K562 (cell line): ENCODE measurements at regions not wholly inside any gene's neighbourhood (a gene's known extent, or its start where the extent isn't known, plus 50 kb on each side); places are given as distances from the start of the nearest gene placed in this dataset.

Experiments used
- ATAC-seq: fragments of 200-7000 bp; cut with Tn5 transposase; 3 replicates; pipeline ENCODE4 v1.9.1; 2020; ENCODE audit warnings: moderate library complexity
- BruUV-seq: library from RNA; stranded (reverse); fragments of 400-500 nt; replicated peaks from 2 replicates; lab custom pipeline; 2021; lab: Mats Ljungman, UMichigan
- CTCF ChIA-PET: fragments of 300-600 bp; formaldehyde crosslinking; extraction: SDS; loops from one replicate; lab custom pipeline; 2021; ENCODE audit warnings: low intra/inter-chr PET ratio; lab: Yijun Ruan, JAX
- POLR2A ChIA-PET: fragments of 300-600, 350-650 bp; sonication (Branson Sonifier 250); formaldehyde crosslinking; extraction: SDS; loops from one replicate; lab custom pipeline; 2021; ENCODE audit warnings: antibody characterized with exemption, inconsistent platforms; lab: Yijun Ruan, JAX
- DNase-seq, 4 experiments: peaks; one replicate each; pipeline versions ENCODE4 v3.0.0 to v3.0.0-alpha.2; 2011 to 2018; ENCODE audit warnings: low spot score in 3 of 4, mixed read lengths in 3 of 4; ENCODE audit errors: extremely low read depth in 1 of 4
- FAIRE-seq: peaks from 2 replicates; lab custom pipeline; 2011; peaks lifted over from hg19 to GRCh38; lab: Jason Lieb, UNC
- H2AFZ ChIP-seq: 2 replicates; pipeline ENCODE4 v1.6.0; 2011; ENCODE audit warnings: low read depth, low read length, control low read depth, inconsistent platforms
- H3K27ac ChIP-seq: fragments of 200-600 bp; 3 replicates; pipeline ENCODE4 v1.8.0; 2011; ENCODE audit warnings: low read depth, mild to moderate bottlenecking, control low read depth, inconsistent platforms, low read length, moderate library complexity, mixed read lengths; ENCODE audit errors: extremely low read depth
- H3K27me3 ChIP-seq, 2 experiments: fragments of 300-600 bp in 1 of 2; 2 replicates in 1 of 2; 3 replicates in 1 of 2; pipeline versions ENCODE4 v1.6.0 to v1.8.0; 2011; ENCODE audit warnings: inconsistent platforms in 2 of 2, low read length in 2 of 2, mild to moderate bottlenecking in 1 of 2, mixed read lengths in 1 of 2, moderate library complexity in 1 of 2; ENCODE audit not compliant: control insufficient read depth in 2 of 2, insufficient read depth in 2 of 2
- H3K36me3 ChIP-seq: fragments of 300-600 bp; 3 replicates; pipeline ENCODE4 v1.8.0; 2011; ENCODE audit warnings: mild to moderate bottlenecking, low read length, inconsistent platforms; ENCODE audit not compliant: control insufficient read depth, insufficient read depth
- H3K4me1 ChIP-seq, 2 experiments: fragments of 200-600 bp in 1 of 2; replicated peaks in 1 of 2; 2 replicates in 1 of 2; 3 replicates in 1 of 2; pipeline versions ENCODE4 v1.5.1 to v1.8.0; 2011; ENCODE audit warnings: inconsistent platforms in 2 of 2, low read length in 2 of 2, mild to moderate bottlenecking in 1 of 2, mixed read lengths in 1 of 2, moderate library complexity in 1 of 2; ENCODE audit not compliant: control insufficient read depth in 2 of 2, insufficient read depth in 2 of 2
- H3K4me2 ChIP-seq: 2 replicates; pipeline ENCODE4 v1.6.1; 2011; ENCODE audit warnings: low read length, control low read depth, inconsistent platforms, mixed read lengths; ENCODE audit not compliant: insufficient read depth
- H3K4me3 ChIP-seq: fragments of 200-600 bp; sonication (generic), shearing (Covaris generic); 2 replicates; pipeline ENCODE4 v1.5.1; 2016; ENCODE audit warnings: control low read depth, inconsistent platforms
- H3K79me2 ChIP-seq: fragments of 200-600 bp; 3 replicates; pipeline ENCODE4 v1.8.0; 2011; ENCODE audit warnings: low read length, inconsistent platforms; ENCODE audit not compliant: control insufficient read depth, insufficient read depth
- H3K9ac ChIP-seq, 2 experiments: 2 replicates each; pipeline versions ENCODE4 v1.6.0 to v1.6.1; 2011; ENCODE audit warnings: low read depth in 2 of 2, low read length in 2 of 2, control low read depth in 1 of 2, inconsistent platforms in 1 of 2, mild to moderate bottlenecking in 1 of 2, mixed read lengths in 1 of 2; ENCODE audit not compliant: insufficient read depth in 1 of 2
- H3K9me1 ChIP-seq: one replicate; pipeline ENCODE4 v1.6.0; 2011; ENCODE audit warnings: inconsistent platforms, mild to moderate bottlenecking, low read length, moderate library complexity; ENCODE audit not compliant: control insufficient read depth, insufficient read depth
- H3K9me3 ChIP-seq: replicated peaks from 2 replicates; pipeline ENCODE4 v1.5.1; 2011; ENCODE audit warnings: low read depth, low read length, inconsistent platforms; ENCODE audit not compliant: control insufficient read depth, insufficient read depth
- H4K20me1 ChIP-seq: replicated peaks from 2 replicates; pipeline ENCODE4 v1.6.1; 2011; ENCODE audit warnings: low read length, inconsistent platforms, mixed read lengths; ENCODE audit not compliant: control insufficient read depth, insufficient read depth
- ATF2 ChIP-seq: sonication (generic); formaldehyde crosslinking; IDR thresholded peaks from 2 replicates; pipeline ENCODE4 v1.8.1; 2022; ENCODE audit warnings: missing genetic modification reagents
- BRCA1 ChIP-seq, 2 experiments: fragments of 450-650 bp in 1 of 2; sonication (generic) in 1 of 2; formaldehyde crosslinking in 1 of 2; IDR thresholded peaks; 2 replicates each; pipeline versions ENCODE4 v1.5.0 to v1.6.1; 2017 to 2020; ENCODE audit warnings: mild to moderate bottlenecking in 1 of 2, missing genetic modification reagents in 1 of 2
- CHAMP1 ChIP-seq: fragments of 450-650 bp; IDR thresholded peaks from 2 replicates; pipeline ENCODE4 v1.6.1; 2016; ENCODE audit warnings: mild to moderate bottlenecking
- KDM5B ChIP-seq: fragments of 200-600 bp; sonication (generic); IDR thresholded peaks from 2 replicates; pipeline ENCODE4 v1.6.1; 2012; ENCODE audit warnings: low read depth, mild to moderate bottlenecking, moderate library complexity, low read length, control low read depth, inconsistent platforms; ENCODE audit not compliant: insufficient replicate concordance
- MTA3 ChIP-seq: fragments of 450-650 bp; formaldehyde crosslinking; IDR thresholded peaks from 2 replicates; pipeline ENCODE4 v1.6.1; 2017; ENCODE audit warnings: mild to moderate bottlenecking, borderline replicate concordance
- MYBL2 ChIP-seq, 2 experiments: fragments of 450-650 bp in 1 of 2; sonication (generic) in 1 of 2; formaldehyde crosslinking in 1 of 2; IDR thresholded peaks; 2 replicates each; pipeline versions ENCODE4 v1.6.1 to v1.8.1; 2017 to 2022; ENCODE audit warnings: borderline replicate concordance in 1 of 2, inconsistent platforms in 1 of 2, low read depth in 1 of 2, mild to moderate bottlenecking in 1 of 2, missing genetic modification reagents in 1 of 2, moderate library complexity in 1 of 2
- POLR2G ChIP-seq: fragments of 200-400 bp; formaldehyde crosslinking; IDR thresholded peaks from 2 replicates; pipeline ENCODE4 v1.6.1; 2017; ENCODE audit warnings: low read depth, mild to moderate bottlenecking, antibody characterized with exemption, low read length, moderate library complexity
- RBM14 ChIP-seq: fragments of 200-400 bp; formaldehyde crosslinking; IDR thresholded peaks from 2 replicates; pipeline ENCODE4 v1.6.1; 2018; ENCODE audit warnings: low read depth, mild to moderate bottlenecking, low read length, moderate library complexity, borderline replicate concordance; ENCODE audit not compliant: insufficient read depth
- ZNF146 ChIP-seq: IDR thresholded peaks from one replicate; pipeline ENCODE4 v1.6.1; 2018; ENCODE audit warnings: missing compliant biosample characterization; ENCODE audit not compliant: unreplicated experiment
- ZNF239 ChIP-seq: fragments of 250-450 bp; sonication (Bioruptor Pico); IDR thresholded peaks from 2 replicates; pipeline ENCODE4 v1.4.0; 2020; ENCODE audit warnings: mild to moderate bottlenecking
- WGBS: fragments of 100-300 bp; shearing (Covaris generic); methylation state at CpG from one replicate; pipeline ENCODE4 v1.1.6; 2016; ENCODE audit warnings: low coverage, mixed read lengths; ENCODE audit not compliant: insufficient coverage; ENCODE audit errors: missing lambda C conversion rate; 5-methylcytosine and 5-hydroxymethylcytosine counted together
- in situ Hi-C: fragments of 300-500 bp; cut with MboI; formaldehyde crosslinking; loops from 4 replicates; pipeline ENCODE4 v1.15.0; 2018; ENCODE audit warnings: inconsistent platforms, mixed read lengths
- intact Hi-C: fragments of 100-400 bp; cut with micrococcal nuclease; formaldehyde crosslinking; loops from 2 replicates; pipeline ENCODE4 v1.14.2; 2022

- FAIRE-seq: no peak
- Histone ChIP-seq H3K9me1 (no peaks in the 10 kb centered on the region), H3K27me3 (no peaks in the 10 kb centered on the region), H3K27ac (no peak overlapping the region), H4K20me1 (no peaks in the 10 kb centered on the region), H3K79me2 (no peaks in the 10 kb centered on the region), H3K4me2 (no peak overlapping the region), H3K4me3 (no peak overlapping the region), H2AFZ (no peak overlapping the region), H3K9me3 (no peaks in the 10 kb centered on the region), H3K36me3 (no peaks in the 10 kb centered on the region), H3K9ac (no peak overlapping the region), H3K4me1 (no peaks in the 10 kb centered on the region)
- no peak for DNase-seq
- in situ Hi-C loops: no loop called here
- ChIA-PET POLR2A (no interaction called here), CTCF (no interaction called here)
- WGBS: 0% methylated on average over 1 of the region's 1 CpG
- BruUV-seq: no TSS peak
- ATAC-seq: no peak
- intact Hi-C loops: no loop called here
- TF ChIP-seq KDM5B (no peak), MYBL2 (IDR thresholded peaks at IDR 0.05; ENCODE audit: low read depth) (no peak), MYBL2 (CRISPR knock-in tag; IDR thresholded peaks at IDR 0.05; ENCODE audit: borderline replicate concordance) (no peak), BRCA1 (IDR thresholded peaks at IDR 0.05) (no peak), BRCA1 (CRISPR knock-in tag; IDR thresholded peaks at IDR 0.05) (no peak), ATF2 (CRISPR knock-in tag) (no peak), CHAMP1 (no peak), MTA3 (no peak), RBM14 (no peak), ZNF239 (no peak), POLR2G (no peak), ZNF146 (CRISPR knock-in tag) (no peak)
These were observed 734.5 kb downstream of the METTL15 start for GRCh38 chr11:28842716-28843115.
